MM.1S (cell line): ENCODE measurements at regions not wholly inside any gene's neighbourhood (a gene's known extent, or its start where the extent isn't known, plus 50 kb on each side); places are given as distances from the start of the nearest gene placed in this dataset.

ENCODE experiments used
- EZH2 ChIP-seq: fragments of 300-600 bp; sonication (generic); optimal IDR thresholded peaks from 2 replicates; pipeline ENCODE3; 2017; ENCODE audit warnings: low read depth, mild to moderate bottlenecking, antibody characterized with exemption, low read length, mixed read lengths
- TF ChIP-seq, protein P1 (sequence below): fragments of 300-600 bp; sonication (generic); IDR thresholded peaks from 2 replicates; pipeline ENCODE4 v1.5.1; 2016; ENCODE audit warnings: antibody characterized with exemption, low read length, mixed read lengths

DNA sequence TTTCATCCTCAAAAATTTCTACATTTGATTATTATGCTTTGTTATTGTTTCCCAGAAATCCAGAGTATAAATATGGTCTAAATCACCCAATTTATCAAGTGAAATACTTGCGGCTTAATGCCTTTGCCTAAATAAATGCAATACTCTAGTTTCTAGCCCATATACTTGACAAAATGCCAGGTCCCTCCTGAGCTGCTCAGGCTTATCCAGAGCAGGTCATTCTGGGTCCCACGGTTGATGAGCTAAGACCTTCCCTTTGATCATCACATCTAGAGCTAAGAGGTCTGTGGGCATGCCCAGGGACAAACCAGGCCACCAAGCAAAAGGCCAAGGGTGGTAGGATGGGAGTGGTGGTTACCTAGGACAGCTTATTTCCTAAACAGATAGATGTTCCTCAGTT lies 180.1 kb downstream of the SMIM20 start:
- TF ChIP-seq EZH2: no peak
- TF ChIP-seq, protein P1, sequence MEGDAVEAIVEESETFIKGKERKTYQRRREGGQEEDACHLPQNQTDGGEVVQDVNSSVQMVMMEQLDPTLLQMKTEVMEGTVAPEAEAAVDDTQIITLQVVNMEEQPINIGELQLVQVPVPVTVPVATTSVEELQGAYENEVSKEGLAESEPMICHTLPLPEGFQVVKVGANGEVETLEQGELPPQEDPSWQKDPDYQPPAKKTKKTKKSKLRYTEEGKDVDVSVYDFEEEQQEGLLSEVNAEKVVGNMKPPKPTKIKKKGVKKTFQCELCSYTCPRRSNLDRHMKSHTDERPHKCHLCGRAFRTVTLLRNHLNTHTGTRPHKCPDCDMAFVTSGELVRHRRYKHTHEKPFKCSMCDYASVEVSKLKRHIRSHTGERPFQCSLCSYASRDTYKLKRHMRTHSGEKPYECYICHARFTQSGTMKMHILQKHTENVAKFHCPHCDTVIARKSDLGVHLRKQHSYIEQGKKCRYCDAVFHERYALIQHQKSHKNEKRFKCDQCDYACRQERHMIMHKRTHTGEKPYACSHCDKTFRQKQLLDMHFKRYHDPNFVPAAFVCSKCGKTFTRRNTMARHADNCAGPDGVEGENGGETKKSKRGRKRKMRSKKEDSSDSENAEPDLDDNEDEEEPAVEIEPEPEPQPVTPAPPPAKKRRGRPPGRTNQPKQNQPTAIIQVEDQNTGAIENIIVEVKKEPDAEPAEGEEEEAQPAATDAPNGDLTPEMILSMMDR: no peak
